ENCODE measurements at regions not wholly inside any gene's neighbourhood (a gene's known extent, or its start where the extent isn't known, plus 50 kb on each side); places are given as distances from the start of the nearest gene placed in this dataset.

DNA sequence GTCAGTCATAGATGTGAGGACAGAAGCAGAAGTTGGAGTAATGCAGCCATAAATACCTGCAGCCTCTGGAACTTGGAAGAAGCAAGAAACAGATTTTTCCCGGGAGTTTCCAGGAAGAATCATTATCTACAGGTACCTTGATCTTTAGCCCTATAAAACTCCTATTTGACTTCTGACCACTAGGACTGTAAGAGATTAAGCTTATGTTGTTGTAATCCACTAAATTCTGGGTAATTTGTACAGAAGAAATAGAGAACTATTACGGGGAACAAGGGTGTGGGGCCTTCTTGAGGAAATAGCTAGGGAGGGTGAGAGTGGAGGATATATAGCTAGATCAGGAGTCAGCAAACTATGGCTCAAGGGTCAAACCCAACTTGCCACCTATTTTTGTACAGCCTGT, 353.2 kb downstream of the SLC4A3 start:
- Histone ChIP-seq H3K9me3 (no peaks in the 10 kb centered on the region), H3K36me3 (no peaks in the 10 kb centered on the region), H3K27me3 (replicated peaks in 1 of 7) (no peaks in the 10 kb centered on the region), H3K4me3 (no peak overlapping the region), H3K4me1 (no peaks in the 10 kb centered on the region), H3K27ac (no peak overlapping the region)
- no peak for TF ChIP-seq POLR2A (IDR thresholded peaks at IDR 0.05)
- no peak for TF ChIP-seq POLR2AphosphoS5 (IDR thresholded peaks at IDR 0.05)
- TF ChIP-seq, protein P1, sequence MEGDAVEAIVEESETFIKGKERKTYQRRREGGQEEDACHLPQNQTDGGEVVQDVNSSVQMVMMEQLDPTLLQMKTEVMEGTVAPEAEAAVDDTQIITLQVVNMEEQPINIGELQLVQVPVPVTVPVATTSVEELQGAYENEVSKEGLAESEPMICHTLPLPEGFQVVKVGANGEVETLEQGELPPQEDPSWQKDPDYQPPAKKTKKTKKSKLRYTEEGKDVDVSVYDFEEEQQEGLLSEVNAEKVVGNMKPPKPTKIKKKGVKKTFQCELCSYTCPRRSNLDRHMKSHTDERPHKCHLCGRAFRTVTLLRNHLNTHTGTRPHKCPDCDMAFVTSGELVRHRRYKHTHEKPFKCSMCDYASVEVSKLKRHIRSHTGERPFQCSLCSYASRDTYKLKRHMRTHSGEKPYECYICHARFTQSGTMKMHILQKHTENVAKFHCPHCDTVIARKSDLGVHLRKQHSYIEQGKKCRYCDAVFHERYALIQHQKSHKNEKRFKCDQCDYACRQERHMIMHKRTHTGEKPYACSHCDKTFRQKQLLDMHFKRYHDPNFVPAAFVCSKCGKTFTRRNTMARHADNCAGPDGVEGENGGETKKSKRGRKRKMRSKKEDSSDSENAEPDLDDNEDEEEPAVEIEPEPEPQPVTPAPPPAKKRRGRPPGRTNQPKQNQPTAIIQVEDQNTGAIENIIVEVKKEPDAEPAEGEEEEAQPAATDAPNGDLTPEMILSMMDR (IDR thresholded peaks at IDR 0.05 in 8 of 11, conservative IDR thresholded peaks at IDR 0.05 in 3 of 11), result no peak
- DNase-seq, result no peak
- 68 to 88% (median 76%) methylated on average over 2 of the region's 2 CpGs for WGBS, 5 donors
- intact Hi-C loops (cut with DNase I; ENCODE audit: low total_unique reads), result no loop called here

DNA sequence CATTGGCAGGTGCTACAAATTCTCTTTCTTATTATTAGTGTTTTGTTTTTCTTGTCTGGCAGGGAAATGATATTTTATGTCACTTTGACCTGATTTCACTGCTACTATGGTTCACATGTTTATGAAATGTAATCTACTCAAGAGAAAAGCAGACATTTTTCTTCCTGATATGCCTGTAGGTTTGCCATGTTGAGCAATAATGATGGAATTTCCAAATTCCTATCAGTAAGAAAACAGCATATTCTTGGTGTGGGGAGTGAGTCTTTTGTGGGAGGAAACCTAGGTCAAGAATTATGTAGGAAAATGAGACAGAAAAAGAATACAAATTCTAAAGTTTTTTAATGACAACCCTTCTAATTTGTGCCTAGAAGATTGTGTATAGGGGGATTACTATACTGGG, 356.4 kb downstream of the SLC4A3 start:
- no peak for DNase-seq
- Histone ChIP-seq H3K36me3 (no peaks in the 10 kb centered on the region), H3K27ac (no peak overlapping the region), H3K9me3 (no peaks in the 10 kb centered on the region), H3K4me1 (no peaks in the 10 kb centered on the region), H3K4me3 (no peak overlapping the region), H3K27me3 (replicated peaks in 1 of 7) (no peaks in the 10 kb centered on the region)
- no peak for TF ChIP-seq POLR2AphosphoS5 (IDR thresholded peaks at IDR 0.05)
- TF ChIP-seq, protein P1 (IDR thresholded peaks at IDR 0.05 in 8 of 11, conservative IDR thresholded peaks at IDR 0.05 in 3 of 11), result no peak
- intact Hi-C loops (cut with DNase I; ENCODE audit: low total_unique reads), result no loop called here

DNA sequence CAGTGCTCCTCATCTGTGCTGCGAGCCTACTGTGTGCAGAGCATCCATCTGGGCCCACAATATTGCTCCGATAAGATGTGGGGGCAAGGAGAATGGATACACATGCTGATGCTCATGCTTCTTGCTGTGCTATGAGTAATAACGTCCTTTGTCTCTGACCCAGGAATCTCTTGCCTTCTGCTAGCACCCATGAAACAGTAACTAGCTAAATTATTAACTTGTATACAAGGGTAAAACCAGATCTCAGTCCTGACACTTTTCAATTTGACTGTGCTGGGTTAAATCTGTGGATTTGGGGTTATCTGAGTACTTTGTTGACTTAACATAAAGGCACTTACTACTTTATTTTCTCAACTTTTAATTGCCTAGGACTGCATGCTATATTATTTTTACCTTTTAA, 357.6 kb downstream of the SLC4A3 start:
- intact Hi-C loops (cut with DNase I; ENCODE audit: low total_unique reads), result no loop called here
- no peaks in the 10 kb centered on the region for H3K4me1 ChIP-seq
- DNase-seq, result no peak
- H3K27me3 ChIP-seq (replicated peaks in 1 of 7), result no peaks in the 10 kb centered on the region
- WGBS, 5 donors, result 68 to 82% (median 77%) methylated on average over 3 of the region's 3 CpGs
- H3K9me3 ChIP-seq, result no peaks in the 10 kb centered on the region
- TF ChIP-seq POLR2A (IDR thresholded peaks at IDR 0.05) (no peak), POLR2AphosphoS5 (IDR thresholded peaks at IDR 0.05) (no peak)
- TF ChIP-seq, protein P1 (IDR thresholded peaks at IDR 0.05 in 8 of 11, conservative IDR thresholded peaks at IDR 0.05 in 3 of 11), result no peak
- no peak overlapping the region for H3K27ac ChIP-seq
- no peak overlapping the region for H3K4me3 ChIP-seq
- no peaks in the 10 kb centered on the region for H3K36me3 ChIP-seq

DNA sequence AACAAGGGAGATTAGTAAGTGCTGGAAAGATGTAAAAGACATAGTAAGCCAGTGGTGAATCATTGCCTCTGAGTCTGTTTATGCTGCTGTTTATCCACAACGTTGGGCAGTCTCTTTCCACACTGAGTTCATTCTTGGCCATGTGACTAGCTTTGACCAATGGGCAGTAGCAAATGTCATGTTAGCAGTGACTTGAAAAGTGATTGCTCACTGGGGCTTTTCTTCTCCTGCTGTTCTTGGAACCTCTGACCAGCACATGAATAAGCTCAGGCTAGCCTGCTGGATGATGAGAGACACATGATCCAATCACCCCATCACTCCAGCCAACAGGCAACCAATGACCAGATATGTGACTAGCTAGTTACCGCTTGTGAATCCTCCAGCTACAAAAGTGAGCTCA, 360.4 kb downstream of the SLC4A3 start:
- intact Hi-C loops (cut with DNase I; ENCODE audit: low total_unique reads), result no loop called here
- 65 to 74% (median 68%) methylated on average over 2 of the region's 2 CpGs for WGBS, 5 donors
- DNase-seq, result no peak

More for the DNA sequence above, 360.4 kb downstream of the SLC4A3 start:
- H3K4me1 ChIP-seq, result no peaks in the 10 kb centered on the region
- H3K27ac ChIP-seq, result no peak overlapping the region
- H3K4me3 ChIP-seq, result no peak overlapping the region
- H3K36me3 ChIP-seq, result no peaks in the 10 kb centered on the region
- H3K27me3 ChIP-seq (replicated peaks in 1 of 7), result no peaks in the 10 kb centered on the region
- H3K9me3 ChIP-seq, result no peaks in the 10 kb centered on the region
- TF ChIP-seq POLR2AphosphoS5 (IDR thresholded peaks at IDR 0.05) (no peak), POLR2A (IDR thresholded peaks at IDR 0.05) (no peak)
- TF ChIP-seq, protein P1 (IDR thresholded peaks at IDR 0.05 in 8 of 11, conservative IDR thresholded peaks at IDR 0.05 in 3 of 11), result no peak
